Lower lobe of right lung (tissue), 2 donors: ENCODE measurements at regions not wholly inside any gene's neighbourhood (a gene's known extent, or its start where the extent isn't known, plus 50 kb on each side); places are given as distances from the start of the nearest gene placed in this dataset.

ENCODE experiments used
- ATAC-seq, 2 donors: fragments of 200-7000 bp; cut with Tn5 transposase; one replicate each; pipeline ENCODE4 v1.9.1; 2020 to 2022; ENCODE audit warnings: mild to moderate bottlenecking in 2 of 2, moderate library complexity in 2 of 2
- DNase-seq: peaks from one replicate; pipeline ENCODE4 v3.0.0-alpha.2; 2020
- H3K27ac ChIP-seq: fragments of 200-600 bp; one replicate; pipeline ENCODE4 v1.8.0; 2022
- H3K27me3 ChIP-seq: fragments of 200-600 bp; one replicate; pipeline ENCODE4 v1.8.0; 2022; ENCODE audit warnings: low read depth
- H3K36me3 ChIP-seq: fragments of 200-600 bp; one replicate; pipeline ENCODE4 v1.8.0; 2022; ENCODE audit warnings: mild to moderate bottlenecking
- H3K4me1 ChIP-seq: fragments of 200-600 bp; one replicate; pipeline ENCODE4 v1.8.0; 2022
- H3K4me3 ChIP-seq: fragments of 200-600 bp; one replicate; pipeline ENCODE4 v1.8.0; 2022; ENCODE audit warnings: mild to moderate bottlenecking
- H3K9me3 ChIP-seq: fragments of 200-600 bp; one replicate; pipeline ENCODE4 v1.8.0; 2022
- intact Hi-C: fragments of 100-400 bp; cut with DNase I; formaldehyde crosslinking; loops from one replicate; pipeline ENCODE4 v1.11.0; 2022
- TF ChIP-seq, protein P1 (sequence below): fragments of 200-600 bp; IDR thresholded peaks from one replicate; pipeline ENCODE4 v1.8.0; 2022; ENCODE audit warnings: antibody characterized with exemption, mild to moderate bottlenecking
- donor health status: DM: no; HTN: yes; CAD: no; lungs with severe emphysema.

DNA sequence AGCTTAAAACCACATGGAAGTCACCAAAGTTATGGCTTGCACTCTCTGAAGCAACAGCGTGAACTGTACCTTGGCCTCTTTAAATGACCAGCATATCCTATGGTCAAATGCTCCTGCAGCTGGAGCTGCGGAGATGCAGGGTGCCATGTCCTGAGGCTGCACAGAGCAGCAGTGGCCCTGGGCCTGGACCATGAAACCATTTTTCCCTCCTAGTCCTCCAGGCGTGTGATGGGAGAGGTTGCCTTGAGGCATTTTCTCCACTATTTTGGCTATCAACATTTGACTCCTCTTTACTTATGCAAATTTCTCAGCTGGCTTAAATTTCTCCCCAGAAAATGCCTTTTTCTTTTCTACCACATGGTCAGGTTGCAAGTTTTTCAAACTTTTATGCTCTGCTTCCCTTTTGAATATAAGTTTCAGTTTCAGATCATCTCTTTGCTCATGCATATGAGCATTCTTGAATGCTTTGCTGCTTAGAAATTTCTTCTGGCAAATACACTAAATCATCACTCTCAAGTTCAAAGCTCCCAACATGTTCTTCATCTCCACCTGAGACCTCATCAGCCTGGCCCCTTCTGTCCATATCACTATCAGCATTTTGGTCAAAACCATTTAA is 82.9 kb upstream of the TMEFF2 start:
- Histone ChIP-seq H3K27ac (no peak overlapping the region), H3K36me3 (no peaks in the 10 kb centered on the region), H3K4me3 (no peak overlapping the region), H3K9me3 (no peaks in the 10 kb centered on the region), H3K27me3 (no peaks in the 10 kb centered on the region), H3K4me1 (no peaks in the 10 kb centered on the region)
- intact Hi-C loops = no loop called here
- DNase-seq (no peak), ATAC-seq (no peak)
- TF ChIP-seq, protein P1, sequence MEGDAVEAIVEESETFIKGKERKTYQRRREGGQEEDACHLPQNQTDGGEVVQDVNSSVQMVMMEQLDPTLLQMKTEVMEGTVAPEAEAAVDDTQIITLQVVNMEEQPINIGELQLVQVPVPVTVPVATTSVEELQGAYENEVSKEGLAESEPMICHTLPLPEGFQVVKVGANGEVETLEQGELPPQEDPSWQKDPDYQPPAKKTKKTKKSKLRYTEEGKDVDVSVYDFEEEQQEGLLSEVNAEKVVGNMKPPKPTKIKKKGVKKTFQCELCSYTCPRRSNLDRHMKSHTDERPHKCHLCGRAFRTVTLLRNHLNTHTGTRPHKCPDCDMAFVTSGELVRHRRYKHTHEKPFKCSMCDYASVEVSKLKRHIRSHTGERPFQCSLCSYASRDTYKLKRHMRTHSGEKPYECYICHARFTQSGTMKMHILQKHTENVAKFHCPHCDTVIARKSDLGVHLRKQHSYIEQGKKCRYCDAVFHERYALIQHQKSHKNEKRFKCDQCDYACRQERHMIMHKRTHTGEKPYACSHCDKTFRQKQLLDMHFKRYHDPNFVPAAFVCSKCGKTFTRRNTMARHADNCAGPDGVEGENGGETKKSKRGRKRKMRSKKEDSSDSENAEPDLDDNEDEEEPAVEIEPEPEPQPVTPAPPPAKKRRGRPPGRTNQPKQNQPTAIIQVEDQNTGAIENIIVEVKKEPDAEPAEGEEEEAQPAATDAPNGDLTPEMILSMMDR = no peak

DNA sequence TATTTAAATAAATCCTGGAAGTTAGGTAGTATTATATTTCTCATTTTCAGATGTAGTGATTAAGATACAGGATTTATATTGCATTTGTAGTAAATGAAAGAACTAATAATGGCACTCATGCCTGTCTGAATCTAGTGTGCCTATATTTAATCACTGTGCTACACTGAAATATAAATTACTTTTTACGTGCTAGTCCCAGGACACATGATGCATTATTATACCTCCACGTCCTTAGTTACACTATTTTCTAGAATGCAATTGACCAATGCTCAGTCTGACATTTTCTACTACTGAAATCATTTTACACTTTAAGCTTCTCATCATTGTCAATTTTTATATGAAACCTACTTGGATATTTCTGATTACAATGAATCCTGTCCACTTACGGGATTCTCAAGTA is 80.9 kb upstream of the TMEFF2 start:
- Histone ChIP-seq H3K27ac (no peak overlapping the region), H3K4me1 (no peaks in the 10 kb centered on the region), H3K4me3 (no peak overlapping the region), H3K27me3 (no peaks in the 10 kb centered on the region), H3K36me3 (no peaks in the 10 kb centered on the region), H3K9me3 (no peaks in the 10 kb centered on the region)
- intact Hi-C loops = no loop called here
- TF ChIP-seq, protein P1 = no peak
- DNase-seq = no peak
- ATAC-seq = no peak

DNA sequence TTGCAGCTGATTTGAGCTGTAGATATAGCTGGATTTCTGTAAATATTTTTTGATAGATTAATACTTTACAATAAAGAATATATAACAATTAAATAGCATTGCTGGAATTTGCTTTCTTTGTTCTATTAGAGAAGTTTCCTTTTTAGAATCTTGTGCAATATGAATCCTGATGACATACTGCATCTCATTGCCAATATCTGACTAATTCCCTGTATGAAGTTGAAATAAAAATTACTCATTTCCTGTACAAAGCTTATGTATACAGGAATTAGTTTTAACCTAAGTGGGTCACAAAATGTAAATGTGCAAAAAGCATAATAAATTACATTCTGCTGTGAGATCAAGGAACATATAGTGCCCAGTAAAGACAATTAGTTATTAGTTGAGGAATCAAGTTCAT is 72.8 kb upstream of the TMEFF2 start:
- intact Hi-C loops = no loop called here
- DNase-seq = no peak
- TF ChIP-seq, protein P1 = no peak
- no peaks in the 10 kb centered on the region for H3K27me3 ChIP-seq
- no peak overlapping the region for H3K27ac ChIP-seq
- ATAC-seq = no peak
- no peaks in the 10 kb centered on the region for H3K36me3 ChIP-seq
- no peaks in the 10 kb centered on the region for H3K9me3 ChIP-seq
- H3K4me3 ChIP-seq = no peak overlapping the region
- no peaks in the 10 kb centered on the region for H3K4me1 ChIP-seq

DNA sequence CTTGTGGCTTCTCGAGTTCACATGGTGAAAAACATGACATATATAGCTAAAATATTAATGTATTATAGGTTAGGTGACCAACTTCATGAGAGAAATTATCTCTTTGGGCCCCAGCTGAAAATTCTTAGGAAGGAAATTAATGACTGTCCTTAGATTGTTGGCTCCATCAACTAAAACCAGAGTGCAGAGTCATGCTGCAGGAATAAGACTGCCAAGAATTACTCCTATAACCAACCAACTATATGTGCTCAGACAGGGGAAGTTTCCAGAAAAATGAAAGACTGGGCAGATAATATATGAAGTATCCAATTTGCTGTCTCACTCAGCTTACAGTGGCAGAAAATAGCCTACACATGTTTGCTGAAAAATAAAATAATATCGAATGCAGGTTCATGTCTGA is 71.0 kb upstream of the TMEFF2 start:
- H3K36me3 ChIP-seq = no peaks in the 10 kb centered on the region
- H3K27ac ChIP-seq = no peak overlapping the region
- DNase-seq (no peak), ATAC-seq (no peak)
- intact Hi-C loops = no loop called here
- H3K9me3 ChIP-seq = no peaks in the 10 kb centered on the region
- H3K27me3 ChIP-seq = no peaks in the 10 kb centered on the region
- no peak overlapping the region for H3K4me3 ChIP-seq
- TF ChIP-seq, protein P1 = no peak
- H3K4me1 ChIP-seq = no peaks in the 10 kb centered on the region

DNA sequence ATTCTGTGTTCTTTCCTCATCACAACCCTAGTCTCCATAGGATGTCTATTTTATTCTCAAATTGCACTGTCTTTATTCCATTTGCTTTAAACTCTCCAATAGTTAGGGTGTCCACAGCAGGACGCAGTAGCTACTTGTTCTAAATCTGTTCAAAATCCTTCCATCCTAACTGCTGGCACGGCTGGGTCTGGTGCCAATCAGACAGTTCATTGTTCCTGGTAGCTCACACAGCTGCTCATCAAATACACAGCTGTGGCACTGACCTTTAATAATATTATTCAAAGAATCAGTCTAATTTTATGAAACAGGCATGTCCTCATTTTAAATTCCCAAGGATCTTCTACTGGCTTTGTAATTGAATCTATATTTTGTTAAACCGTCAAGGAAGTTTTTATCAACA is 59.7 kb upstream of the TMEFF2 start:
- no peaks in the 10 kb centered on the region for H3K27me3 ChIP-seq
- intact Hi-C loops = no loop called here
- no peaks in the 10 kb centered on the region for H3K36me3 ChIP-seq
- no peak for ATAC-seq
- DNase-seq = no peak
- no peaks in the 10 kb centered on the region for H3K4me1 ChIP-seq
- H3K27ac ChIP-seq = no peak overlapping the region
- TF ChIP-seq, protein P1 = no peak
- H3K9me3 ChIP-seq = no peaks in the 10 kb centered on the region
- no peak overlapping the region for H3K4me3 ChIP-seq

DNA sequence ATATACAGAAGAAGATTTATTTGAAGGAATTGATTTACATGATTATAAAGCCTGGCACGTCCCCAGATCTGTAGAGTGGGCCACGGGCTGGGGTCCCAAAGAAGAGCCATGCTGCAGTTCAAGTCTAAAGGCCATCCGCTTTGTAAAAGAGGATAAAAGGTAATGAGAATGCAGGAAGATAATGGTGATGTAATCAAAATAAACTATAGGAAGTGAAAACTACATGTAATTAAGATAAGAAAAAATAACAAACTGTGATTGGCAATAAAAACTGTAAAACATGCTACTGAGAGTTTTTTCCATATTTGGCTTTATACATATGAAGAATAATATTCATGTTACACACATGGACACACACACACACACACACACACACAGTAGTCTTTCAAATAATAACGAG is 59.0 kb upstream of the TMEFF2 start:
- intact Hi-C loops = no loop called here
- ATAC-seq (no peak), DNase-seq (no peak)
- H3K4me1 ChIP-seq = no peaks in the 10 kb centered on the region
- no peak overlapping the region for H3K27ac ChIP-seq
- no peaks in the 10 kb centered on the region for H3K9me3 ChIP-seq
- no peak overlapping the region for H3K4me3 ChIP-seq
- no peaks in the 10 kb centered on the region for H3K27me3 ChIP-seq
- TF ChIP-seq, protein P1 = no peak
- H3K36me3 ChIP-seq = no peaks in the 10 kb centered on the region
